ENCODE measurements at regions not wholly inside any gene's neighbourhood (a gene's known extent, or its start where the extent isn't known, plus 50 kb on each side); places are given as distances from the start of the nearest gene placed in this dataset.

DNA sequence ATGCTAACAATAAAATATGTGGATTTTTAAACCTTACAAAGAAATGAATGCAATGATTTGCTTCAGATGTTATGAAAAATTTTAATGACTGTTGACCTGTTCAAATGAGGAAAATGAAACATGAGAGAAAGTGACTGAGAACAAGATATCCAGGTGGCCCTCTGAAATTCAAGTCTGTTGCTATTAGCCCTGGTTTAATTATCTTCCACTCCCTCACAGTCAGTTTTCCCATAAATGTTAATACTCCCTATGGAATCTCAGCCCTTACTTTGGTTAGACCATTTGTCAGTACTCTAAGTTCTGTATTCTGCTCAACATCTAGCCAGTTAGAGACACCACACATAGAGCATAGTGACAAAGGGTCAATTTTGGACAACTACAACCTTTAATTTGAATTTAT is 327.8 kb downstream of the PDGFC start:
- peak; percentile 4 for DNase-seq

DNA sequence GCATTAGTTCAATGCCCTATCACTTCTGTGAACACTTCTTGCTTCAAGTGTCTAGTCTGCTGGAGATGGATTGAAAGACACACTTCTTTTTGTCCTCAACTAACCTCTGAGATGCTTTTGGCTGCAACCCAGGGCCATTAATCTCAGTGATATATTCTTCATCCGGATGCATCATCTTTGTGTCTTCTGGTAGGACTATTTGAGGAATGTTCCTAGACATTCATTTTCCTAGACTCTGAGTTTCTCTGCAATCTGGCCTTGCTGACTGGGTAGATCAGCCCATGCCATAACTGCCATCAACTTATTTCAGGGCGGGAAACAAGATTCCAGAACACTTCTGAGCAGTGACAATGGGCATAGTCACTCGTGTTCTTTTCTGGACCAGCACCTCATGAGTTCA is 329.4 kb downstream of the PDGFC start:
- DNase-seq = no peak

DNA sequence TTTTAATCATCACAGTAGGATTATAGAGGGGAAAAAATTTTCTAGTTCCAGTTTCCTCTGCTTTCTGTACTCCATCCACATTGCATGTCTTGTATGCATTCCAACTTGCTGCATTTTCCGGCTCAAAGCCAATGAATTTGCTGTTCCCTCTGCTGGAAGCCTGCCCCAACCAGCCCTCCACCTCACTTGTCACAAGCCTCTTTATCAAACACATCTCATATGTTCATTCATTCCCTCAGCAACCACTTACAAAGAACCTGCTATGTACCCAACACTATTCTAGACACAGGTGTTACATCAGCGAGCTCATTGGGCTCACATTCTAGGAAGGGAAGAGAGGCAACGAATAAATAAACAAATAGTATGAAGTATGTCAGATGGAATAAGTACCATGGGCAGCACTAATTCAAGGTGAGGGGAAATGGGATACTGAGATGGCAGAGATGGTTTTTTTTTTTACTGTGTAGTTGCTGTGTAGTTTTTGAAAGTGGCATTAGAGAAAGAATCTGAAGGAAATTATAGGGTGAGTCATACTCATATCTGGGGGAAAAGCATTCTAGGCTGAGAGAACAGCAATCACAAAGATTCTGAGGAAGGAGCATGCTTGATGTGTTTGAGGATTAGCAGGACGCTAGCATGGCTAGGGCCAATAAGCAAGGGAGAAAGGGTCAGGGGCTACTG is 332.5 kb downstream of the PDGFC start:
- DNase-seq = no peak

DNA sequence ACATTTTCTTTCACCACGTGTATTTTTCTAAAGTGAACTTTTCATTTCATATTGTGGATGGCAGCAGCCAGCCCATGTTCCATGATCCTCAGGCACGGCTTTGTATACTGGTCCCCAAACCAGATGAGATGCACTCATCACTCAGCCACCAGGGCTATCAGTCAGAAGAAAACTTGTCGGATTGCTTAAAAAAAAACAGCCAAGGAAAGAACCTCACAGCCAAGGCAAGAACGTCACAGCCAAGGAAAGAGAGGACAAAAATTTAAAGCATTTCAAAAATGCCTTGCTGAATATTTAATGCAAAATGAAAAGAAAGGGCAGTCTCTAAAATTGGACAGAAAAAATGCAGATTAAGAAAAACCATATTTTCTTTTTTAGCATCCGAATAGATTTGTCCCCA is 333.3 kb downstream of the PDGFC start:
- no peak for DNase-seq

DNA sequence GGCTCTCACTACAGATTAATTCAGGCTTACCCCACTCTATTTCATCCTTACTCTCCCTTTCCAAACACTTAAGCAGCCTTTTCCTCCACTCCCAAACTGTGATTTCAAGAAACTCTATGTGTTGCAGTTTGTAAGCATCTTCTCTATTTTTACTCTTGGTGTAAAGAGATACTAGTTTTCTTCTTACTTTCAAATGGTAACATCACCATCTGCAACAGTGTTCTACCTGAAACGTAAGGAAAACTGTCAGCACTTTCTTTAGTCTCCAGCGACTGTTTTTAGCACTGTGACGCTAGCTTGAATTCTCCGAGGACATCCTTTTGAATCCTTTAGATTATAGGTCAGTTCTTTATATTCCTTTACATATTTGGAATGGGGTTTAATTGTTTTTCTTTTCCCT is 335.2 kb downstream of the PDGFC start:
- no peak for DNase-seq

DNA sequence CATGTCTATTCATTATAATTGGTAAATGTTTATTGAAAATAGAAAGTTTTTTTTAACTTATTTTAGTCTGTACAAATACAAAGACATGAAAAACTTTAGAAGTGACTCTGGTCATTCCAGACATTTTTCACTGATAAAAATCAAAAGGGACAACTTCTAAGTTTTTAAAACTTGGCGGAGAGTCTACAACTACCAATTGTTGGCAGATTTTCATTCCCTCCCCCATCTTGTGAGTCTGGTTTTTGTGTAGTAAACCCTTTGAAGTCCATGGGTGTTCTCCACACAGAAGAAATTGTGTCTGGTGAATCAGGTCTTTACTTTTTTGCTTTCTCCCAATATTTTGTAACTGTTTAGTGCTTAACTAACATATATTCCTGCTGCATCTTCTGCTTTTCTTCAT is 336.5 kb downstream of the PDGFC start:
- no peak for DNase-seq

DNA sequence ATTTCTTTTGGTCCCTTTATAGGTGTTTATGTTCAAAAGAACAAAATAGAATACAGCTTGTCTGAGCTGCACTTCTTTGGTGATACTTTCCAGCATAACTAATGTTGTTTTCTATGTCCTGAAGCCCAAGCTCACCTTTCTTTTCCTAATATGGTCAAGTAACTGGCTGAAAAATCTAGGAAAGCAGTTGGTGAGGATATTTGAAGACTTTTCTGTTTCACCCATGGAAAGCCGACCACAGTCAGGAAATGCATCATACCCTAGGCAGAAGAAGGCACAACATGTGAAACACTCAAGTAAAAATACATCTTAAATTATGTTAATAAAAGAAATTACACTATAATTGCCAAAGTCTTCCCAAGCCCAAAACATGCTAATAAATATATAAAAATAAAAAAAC is 337.0 kb downstream of the PDGFC start:
- DNase-seq = no peak

DNA sequence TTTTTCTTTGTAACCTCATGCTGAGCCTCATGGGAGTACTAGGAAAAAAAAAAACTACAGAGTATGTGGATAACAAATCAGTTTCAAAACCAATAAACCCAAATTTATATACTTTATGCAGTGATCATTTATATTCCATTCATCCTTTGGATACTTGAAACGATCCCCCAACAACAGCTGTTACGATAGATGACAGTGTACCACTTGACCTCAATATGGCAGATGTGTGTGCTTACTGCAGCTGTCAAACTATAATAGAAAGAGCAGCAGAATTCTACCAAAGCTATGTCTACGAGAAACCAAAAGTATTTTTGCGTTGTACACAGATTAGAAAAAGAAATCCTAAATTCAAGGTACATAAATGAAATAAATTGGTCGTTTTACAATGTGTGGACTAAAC is 337.8 kb downstream of the PDGFC start:
- no peak for DNase-seq

DNA sequence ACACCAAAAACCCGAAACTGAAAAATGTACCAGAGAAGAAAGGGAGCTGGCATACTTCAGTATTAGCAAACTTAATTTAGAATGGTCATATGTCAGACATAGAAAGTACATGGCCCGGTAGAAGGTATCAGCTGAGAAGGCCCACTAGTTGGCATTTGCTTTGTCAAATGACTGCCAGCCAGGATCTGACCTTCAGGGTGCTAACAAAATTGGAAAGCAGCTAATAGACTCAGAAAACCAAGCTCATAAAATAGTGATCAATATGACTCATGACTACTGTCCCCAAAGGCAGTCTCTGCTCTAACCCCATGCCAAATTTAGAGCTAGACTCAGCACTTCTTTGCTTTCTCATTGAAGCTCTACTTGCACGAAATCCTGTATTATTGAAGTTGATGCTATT is 342.7 kb downstream of the PDGFC start:
- no peak for DNase-seq

DNA sequence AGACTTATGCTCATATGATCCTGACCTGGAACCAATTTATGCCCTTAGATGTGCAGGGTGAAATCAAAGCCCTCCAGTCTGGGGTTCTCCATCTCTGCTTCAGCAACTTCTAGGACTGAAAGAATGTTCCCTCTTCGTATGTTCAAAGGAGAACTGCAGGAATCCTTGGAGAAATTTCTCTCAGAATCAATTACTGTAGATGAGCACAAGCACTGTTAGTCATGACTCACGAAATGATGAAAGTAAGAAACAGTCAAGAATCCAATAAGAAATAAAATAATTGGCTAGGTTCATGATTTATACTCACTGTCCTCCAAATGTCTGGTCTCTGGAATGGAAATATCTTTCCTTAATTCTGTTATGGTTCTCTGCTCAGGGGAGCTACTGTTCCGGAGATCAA is 348.2 kb downstream of the PDGFC start:
- no peak for DNase-seq

DNA sequence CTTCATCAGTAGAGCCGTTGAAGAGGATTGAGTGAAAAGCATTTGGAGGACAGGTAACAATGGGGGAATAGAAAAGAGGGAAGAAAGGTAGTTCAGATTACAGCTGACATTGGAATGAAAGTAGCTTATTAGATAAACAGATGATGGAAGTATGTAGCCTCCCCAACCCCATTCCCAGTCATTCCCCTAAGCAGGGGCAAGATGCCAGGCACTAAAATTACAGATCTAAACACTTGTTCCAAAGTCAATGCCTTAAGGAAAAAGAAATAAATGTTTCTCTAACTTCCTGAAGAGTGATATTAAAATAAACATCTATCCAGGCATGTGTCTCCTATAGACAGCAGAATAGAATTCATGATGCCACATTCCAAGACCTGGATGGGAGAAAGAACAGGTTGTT is 350.8 kb downstream of the PDGFC start:
- no peak for DNase-seq

DNA sequence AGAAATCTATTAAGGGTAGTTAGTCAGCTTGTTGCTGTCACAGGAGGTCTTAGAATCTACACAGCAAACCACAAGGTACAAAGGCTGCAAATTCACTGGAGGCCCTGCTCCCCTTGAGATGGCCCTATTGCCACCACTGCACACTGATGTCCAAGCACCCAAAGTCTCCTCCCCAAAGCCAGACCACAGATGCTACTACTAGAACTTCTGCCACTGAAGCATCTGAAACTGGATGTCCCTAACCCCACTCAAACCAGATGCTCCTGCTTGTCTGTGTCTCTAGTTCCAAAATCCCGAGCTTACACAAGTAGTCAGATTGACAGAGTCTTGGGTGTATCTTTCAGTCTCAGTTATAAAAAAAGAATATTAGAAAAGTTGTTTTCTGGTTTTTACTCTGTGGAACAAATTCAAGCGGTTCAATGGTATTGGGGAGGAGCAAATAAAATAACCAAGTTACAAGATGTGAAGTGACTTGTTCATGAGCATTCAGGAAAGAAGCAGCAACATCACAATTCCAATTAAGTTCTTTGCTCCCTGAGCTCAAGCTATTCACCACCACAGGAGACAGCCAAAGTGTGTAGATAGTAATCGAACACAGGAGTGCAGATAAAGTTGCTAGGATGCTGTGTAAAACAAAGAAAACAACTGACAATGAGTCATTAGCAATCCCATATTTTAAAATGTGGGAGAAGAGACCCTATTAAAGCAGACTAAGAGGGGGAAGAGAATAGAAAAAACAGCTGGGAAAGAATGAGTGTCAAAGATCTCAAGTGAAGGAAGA is 352.3 kb downstream of the PDGFC start:
- no peak for DNase-seq

DNA sequence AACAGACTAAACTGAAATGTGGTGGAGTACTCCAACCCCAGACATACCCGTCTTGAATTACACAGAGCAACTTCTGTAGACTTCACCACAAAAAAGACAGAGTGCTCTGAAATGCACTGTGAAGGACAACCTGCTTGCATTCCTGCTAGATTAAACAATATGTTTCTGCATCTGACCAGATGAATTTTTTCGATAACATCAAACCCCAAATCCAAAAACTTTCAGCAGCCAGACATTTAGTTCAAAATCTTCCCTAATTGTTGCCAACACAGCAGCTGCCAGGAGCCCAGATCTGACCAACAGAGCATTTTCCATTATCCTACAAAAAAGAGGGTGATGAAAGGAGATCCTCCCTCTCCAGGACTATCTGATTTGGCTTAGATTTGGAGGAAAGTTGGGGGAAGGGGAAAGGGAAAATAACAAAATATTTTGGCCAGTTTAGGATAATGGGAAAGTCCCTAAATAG is 356.5 kb downstream of the PDGFC start:
- DNase-seq = no peak

DNA sequence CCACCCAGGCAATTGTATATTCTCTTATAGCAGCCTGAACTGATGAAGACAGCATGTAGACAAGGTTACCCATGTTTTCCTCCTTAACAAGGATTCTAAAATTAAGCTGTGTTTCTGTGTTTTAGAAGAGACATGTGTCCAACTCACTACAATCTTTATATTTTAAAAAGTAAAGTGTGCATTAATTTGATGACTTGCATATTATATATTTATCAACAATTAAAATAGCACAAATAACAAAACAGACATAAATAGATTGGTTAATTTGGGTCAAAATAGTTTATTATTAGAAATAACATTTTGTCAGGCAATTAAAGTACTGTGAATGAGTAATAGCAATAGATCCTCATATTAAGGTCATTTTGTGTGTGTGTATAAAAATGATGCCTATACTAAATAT is 357.1 kb downstream of the PDGFC start:
- DNase-seq = no peak

DNA sequence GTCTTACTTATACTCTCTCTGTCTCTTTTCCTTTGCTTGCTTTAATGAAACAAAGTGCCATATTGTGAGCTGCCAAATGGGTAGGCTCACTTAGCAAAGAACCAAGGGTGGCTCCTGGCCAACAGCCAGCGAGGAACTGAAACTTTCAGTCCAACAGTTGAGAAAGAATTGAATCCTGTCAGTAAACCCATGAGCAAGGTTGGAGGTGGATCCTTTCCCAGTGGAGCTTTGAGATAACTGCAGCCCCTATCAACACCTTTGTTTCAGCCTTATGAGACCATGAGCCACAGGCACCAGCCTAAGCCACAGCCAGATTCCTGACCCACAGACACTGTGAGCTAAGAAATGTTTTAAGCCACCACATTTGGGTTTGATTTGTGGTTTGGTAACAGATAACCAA is 362.2 kb downstream of the PDGFC start:
- DNase-seq = no peak

DNA sequence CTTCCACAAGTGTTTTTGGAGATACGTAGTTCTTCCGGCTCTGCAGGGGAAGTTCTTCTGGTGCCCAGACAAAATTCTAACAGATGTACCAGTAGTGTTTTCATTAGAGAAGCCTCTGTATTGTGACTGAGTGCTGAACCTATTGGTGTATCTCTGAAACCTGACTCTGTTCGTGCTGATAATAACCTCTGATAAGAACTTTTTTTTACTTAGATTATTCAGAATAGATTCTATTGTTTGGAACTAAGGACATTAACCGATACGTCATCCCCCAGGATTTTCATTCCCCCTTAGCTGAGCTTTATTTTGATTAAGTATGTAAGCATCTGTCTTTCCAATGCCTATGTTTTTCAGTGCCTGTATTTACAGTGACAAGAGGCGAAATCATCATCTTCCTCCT is 362.9 kb downstream of the PDGFC start:
- DNase-seq = no peak

DNA sequence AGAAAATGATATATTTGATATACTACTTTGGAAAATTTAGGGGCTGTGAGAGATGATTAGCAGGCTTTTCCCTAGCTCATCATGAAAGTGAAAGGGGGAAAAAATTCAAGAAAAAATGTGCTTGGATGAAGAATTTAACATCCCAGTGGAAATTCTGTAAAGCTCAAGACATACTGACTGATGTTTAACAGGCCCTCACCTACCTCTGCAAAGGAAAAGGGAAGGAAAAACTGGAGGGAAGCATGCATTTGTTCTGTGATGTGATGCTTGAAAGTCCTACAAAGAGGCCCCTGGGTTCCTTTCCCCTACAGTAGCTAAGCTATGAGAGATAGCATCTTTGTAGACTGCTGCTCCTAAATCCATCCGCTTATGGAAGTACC is 364.1 kb downstream of the PDGFC start:
- DNase-seq = no peak

DNA sequence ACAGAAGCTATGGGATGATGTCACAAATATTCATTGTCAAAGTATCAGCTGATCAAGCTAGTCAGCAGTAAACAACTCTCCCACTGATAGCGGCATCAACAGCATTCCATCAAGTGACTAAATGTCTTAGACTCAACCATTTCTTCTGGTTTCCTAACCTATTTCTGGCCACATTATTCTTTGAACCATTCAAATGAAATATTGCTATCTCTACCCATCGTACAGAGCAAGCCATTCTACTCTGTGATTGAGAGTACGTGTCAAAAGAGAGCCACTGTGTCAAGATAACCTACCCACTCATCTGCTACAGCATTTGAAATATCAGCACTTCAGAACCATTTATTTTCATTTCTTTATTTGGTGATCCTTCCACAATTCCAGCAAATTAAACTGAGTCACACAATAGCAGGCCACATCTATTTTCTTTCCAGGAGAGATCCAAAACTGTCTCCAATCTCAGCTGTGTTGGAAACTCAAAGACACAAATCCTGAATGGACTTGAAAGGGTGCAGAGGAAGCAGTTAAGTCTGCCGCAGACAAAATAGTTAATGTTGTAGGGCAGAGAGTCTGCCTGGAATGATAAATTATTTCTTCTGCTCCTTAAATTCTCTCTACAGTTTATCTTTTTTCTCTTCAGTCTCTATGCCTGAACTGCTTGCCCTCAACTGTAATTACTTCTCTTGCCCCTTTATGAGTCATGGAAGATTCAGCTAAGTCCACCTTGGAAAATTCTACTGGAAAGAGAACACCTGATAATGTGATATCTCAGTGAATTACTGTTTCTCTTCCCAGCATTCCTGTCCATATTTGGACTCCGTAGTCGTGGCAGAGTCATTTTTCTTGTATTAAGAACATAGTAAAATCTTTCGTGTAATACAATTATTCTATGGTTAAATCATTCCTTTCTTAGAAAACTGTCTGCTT is 364.8 kb downstream of the PDGFC start:
- DNase-seq = no peak

DNA sequence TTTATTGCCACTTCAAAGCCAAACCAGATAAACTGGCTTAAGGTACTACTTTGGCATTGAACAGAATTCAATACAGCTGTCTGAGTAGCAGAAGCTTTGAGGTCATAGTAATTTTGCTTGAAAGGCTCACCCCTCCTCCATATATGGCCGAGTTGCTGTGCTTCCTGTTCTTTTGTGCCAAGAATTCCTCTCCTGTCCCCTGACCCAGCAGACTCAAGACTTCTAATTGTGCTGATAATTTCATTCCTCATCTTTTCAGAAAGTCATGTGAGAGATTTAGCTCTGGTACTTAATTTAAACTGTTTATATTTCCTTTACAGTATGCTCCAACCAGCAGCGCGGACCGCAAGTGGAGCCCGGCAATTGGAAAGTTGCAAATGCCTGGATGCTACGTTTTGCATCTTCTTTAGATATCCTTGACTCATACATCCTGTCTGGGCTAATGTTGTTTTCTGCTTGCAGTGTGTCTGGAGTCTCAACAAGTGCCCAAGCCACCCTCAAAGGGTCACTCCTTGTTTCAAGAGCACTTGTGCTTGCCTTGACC is 373.4 kb downstream of the PDGFC start:
- no peak for DNase-seq

DNA sequence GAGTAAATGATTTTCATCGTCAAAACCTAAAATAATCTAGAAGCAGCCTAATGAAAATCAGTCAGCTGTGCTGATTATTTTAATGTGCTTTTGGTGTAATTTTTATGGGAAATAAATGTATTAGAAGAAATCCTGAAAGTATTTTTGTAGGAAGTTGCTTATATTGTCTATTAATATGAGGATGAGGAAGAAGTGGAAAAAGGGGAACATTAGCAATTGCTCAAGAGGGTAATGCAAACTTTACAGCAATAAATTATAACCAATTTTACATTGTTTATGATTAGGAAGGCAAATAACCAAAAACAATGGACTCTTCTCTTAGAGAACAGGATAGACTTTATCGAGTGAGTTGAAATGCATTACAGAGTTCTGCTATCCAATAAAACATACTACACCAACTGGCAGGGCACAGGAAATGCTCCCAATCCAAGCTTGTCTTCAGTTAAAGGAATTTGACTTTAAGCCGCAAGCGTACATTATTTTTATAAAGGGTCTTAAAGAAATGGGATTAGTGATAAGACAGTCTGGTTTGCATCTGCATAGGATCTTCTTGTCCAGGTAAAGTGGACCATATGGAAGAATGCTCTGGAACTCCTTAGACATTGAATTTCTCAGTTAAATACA is 374.8 kb downstream of the PDGFC start:
- no peak for DNase-seq

DNA sequence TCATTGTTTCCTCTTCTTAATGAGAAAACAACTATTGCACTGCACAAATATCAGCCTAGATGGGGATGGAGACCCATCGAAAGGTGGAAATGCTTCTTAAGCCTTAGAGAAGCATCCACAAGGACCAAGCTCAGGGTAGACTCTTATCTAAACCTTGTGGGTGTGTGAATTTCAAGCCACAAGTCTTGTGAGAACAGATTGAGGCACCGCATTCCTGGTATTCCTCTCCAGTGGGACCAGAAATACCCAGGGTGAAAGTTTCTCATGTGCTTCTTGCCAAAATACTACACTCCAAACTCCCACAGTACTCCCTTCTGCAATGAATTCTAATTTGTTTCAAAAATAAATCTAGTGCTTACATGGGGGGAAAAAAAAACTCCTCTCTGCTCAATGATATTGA is 375.6 kb downstream of the PDGFC start:
- DNase-seq = no peak

DNA sequence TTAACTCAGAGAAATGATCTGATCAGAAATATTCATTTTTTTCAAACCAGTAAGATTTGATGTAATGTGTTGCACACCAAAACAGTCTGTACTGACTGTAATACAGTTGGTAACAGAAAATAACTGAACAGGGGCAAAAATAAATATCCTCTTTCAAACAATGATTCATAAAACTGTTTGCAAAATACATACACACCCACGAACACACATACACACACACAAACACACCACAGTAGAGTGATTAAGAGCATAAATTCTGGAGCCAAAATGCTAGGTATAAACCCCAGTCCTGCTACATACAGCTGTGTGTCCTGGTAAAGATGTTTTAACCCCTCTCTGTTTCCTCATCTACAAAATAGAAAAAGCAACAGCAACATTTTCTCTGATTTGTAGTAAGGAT is 376.6 kb downstream of the PDGFC start:
- DNase-seq = no peak
